ENCODE measurements at regions not wholly inside any gene's neighbourhood (a gene's known extent, or its start where the extent isn't known, plus 50 kb on each side); places are given as distances from the start of the nearest gene placed in this dataset.

GRCh38 chr7:46202379-46202778 is 281.3 kb upstream of the IGFBP3 start:
- intact Hi-C loops (cut with DNase I): no loop called here
- TF ChIP-seq CTCF (IDR thresholded peaks at IDR 0.05): no peak
- no peaks in the 10 kb centered on the region for H3K4me1 ChIP-seq
- no peaks in the 10 kb centered on the region for H3K9me3 ChIP-seq
- H3K36me3 ChIP-seq: no peaks in the 10 kb centered on the region
- no peaks in the 10 kb centered on the region for H3K27me3 ChIP-seq
- H3K4me3 ChIP-seq: no peak overlapping the region
- H3K27ac ChIP-seq: no peak overlapping the region
- DNase-seq (ENCODE audit: low spot score in 2 of 2): no peak

- no peaks in the 10 kb centered on the region for H3K27me3 ChIP-seq
- TF ChIP-seq CTCF (IDR thresholded peaks at IDR 0.05): no peak
- no peak overlapping the region for H3K4me3 ChIP-seq
- H3K9me3 ChIP-seq: no peaks in the 10 kb centered on the region
- no peaks in the 10 kb centered on the region for H3K36me3 ChIP-seq
- no peak for DNase-seq (ENCODE audit: low spot score in 2 of 2)
- intact Hi-C loops (cut with DNase I): no loop called here
- H3K27ac ChIP-seq: no peak overlapping the region
- no peaks in the 10 kb centered on the region for H3K4me1 ChIP-seq
These were observed 280.9 kb upstream of the IGFBP3 start for GRCh38 chr7:46201961-46202360.

GRCh38 chr7:46198701-46199100 is 277.6 kb upstream of the IGFBP3 start:
- Histone ChIP-seq H3K4me3 (no peak overlapping the region), H3K9me3 (no peaks in the 10 kb centered on the region), H3K36me3 (no peaks in the 10 kb centered on the region), H3K27me3 (no peaks in the 10 kb centered on the region), H3K4me1 (no peaks in the 10 kb centered on the region), H3K27ac (no peak overlapping the region)
- no peak for TF ChIP-seq CTCF (IDR thresholded peaks at IDR 0.05)
- intact Hi-C loops (cut with DNase I): no loop called here
- DNase-seq (ENCODE audit: low spot score in 2 of 2): no peak

GRCh38 chr7:46197785-46198540 is 276.9 kb upstream of the IGFBP3 start:
- no peak for DNase-seq (ENCODE audit: low spot score in 2 of 2)
- intact Hi-C loops (cut with DNase I): no loop called here
- no peaks in the 10 kb centered on the region for H3K4me1 ChIP-seq
- no peak for TF ChIP-seq CTCF (IDR thresholded peaks at IDR 0.05)
- H3K9me3 ChIP-seq: no peaks in the 10 kb centered on the region
- no peaks in the 10 kb centered on the region for H3K36me3 ChIP-seq
- H3K27ac ChIP-seq: no peak overlapping the region
- H3K27me3 ChIP-seq: no peaks in the 10 kb centered on the region
- no peak overlapping the region for H3K4me3 ChIP-seq

GRCh38 chr7:46195934-46196333 is 274.9 kb upstream of the IGFBP3 start:
- no peaks in the 10 kb centered on the region for H3K9me3 ChIP-seq
- no peak for TF ChIP-seq CTCF (IDR thresholded peaks at IDR 0.05)
- no peaks in the 10 kb centered on the region for H3K36me3 ChIP-seq
- H3K27me3 ChIP-seq: no peaks in the 10 kb centered on the region
- no peak overlapping the region for H3K27ac ChIP-seq
- intact Hi-C loops (cut with DNase I): no loop called here
- H3K4me1 ChIP-seq: no peaks in the 10 kb centered on the region
- DNase-seq (ENCODE audit: low spot score in 2 of 2): no peak
- no peak overlapping the region for H3K4me3 ChIP-seq

GRCh38 chr7:46192271-46192670 is 271.2 kb upstream of the IGFBP3 start:
- H3K4me1 ChIP-seq: no peaks in the 10 kb centered on the region
- H3K9me3 ChIP-seq: no peaks in the 10 kb centered on the region
- no peaks in the 10 kb centered on the region for H3K36me3 ChIP-seq
- intact Hi-C loops (cut with DNase I): no loop called here
- DNase-seq (ENCODE audit: low spot score in 2 of 2): no peak
- H3K4me3 ChIP-seq: no peak overlapping the region
- TF ChIP-seq CTCF (IDR thresholded peaks at IDR 0.05): no peak
- no peaks in the 10 kb centered on the region for H3K27me3 ChIP-seq
- H3K27ac ChIP-seq: no peak overlapping the region

All from ascending aorta (tissue), 2 donors.